Glutamatergic neuron (in vitro differentiated cells): ENCODE measurements at regions not wholly inside any gene's neighbourhood (a gene's known extent, or its start where the extent isn't known, plus 50 kb on each side); places are given as distances from the start of the nearest gene placed in this dataset.

Source experiments
- DNase-seq: peaks from one replicate; pipeline ENCODE4 v3.0.0; 2022
- H3K27ac Mint-ChIP-seq: one replicate; pipeline ENCODE4 v1.8.0; 2020; ENCODE audit warnings: mild to moderate bottlenecking, mixed read lengths, inconsistent platforms; ENCODE audit not compliant: unreplicated experiment
- H3K27me3 Mint-ChIP-seq: one replicate; pipeline ENCODE4 v1.8.0; 2020; ENCODE audit warnings: mild to moderate bottlenecking, moderate library complexity, mixed read lengths, inconsistent platforms; ENCODE audit not compliant: unreplicated experiment
- H3K36me3 Mint-ChIP-seq: one replicate; pipeline ENCODE4 v1.8.0; 2020; ENCODE audit warnings: mild to moderate bottlenecking, mixed read lengths, inconsistent platforms; ENCODE audit not compliant: unreplicated experiment
- H3K4me1 Mint-ChIP-seq: one replicate; pipeline ENCODE4 v1.8.0; 2020; ENCODE audit warnings: mild to moderate bottlenecking, low read depth, mixed read lengths, inconsistent platforms; ENCODE audit not compliant: unreplicated experiment
- H3K4me3 Mint-ChIP-seq: one replicate; pipeline ENCODE4 v1.8.0; 2020; ENCODE audit warnings: mild to moderate bottlenecking, mixed read lengths, inconsistent platforms; ENCODE audit not compliant: unreplicated experiment
- H3K9me3 Mint-ChIP-seq: one replicate; pipeline ENCODE4 v1.8.0; 2020; ENCODE audit warnings: mild to moderate bottlenecking, moderate library complexity, mixed read lengths, inconsistent platforms; ENCODE audit not compliant: unreplicated experiment
- CTCF ChIP-seq: fragments of 200-600 bp; sonication (generic); IDR thresholded peaks from one replicate; pipeline ENCODE4 v1.5.0; 2021; ENCODE audit not compliant: partially characterized antibody, unreplicated experiment

- Mint-ChIP-seq H3K9me3 (no peaks in the 10 kb centered on the region), H3K27me3 (no peaks in the 10 kb centered on the region), H3K4me3 (no peak overlapping the region), H3K27ac (no peak overlapping the region), H3K36me3 (no peaks in the 10 kb centered on the region), H3K4me1 (no peaks in the 10 kb centered on the region)
- no peak for DNase-seq
- no peak for TF ChIP-seq CTCF
Observed at GRCh38 chr5:65085516-65085850, 316.8 kb downstream of the CWC27 start.

- no peaks in the 10 kb centered on the region for H3K27me3 Mint-ChIP-seq
- DNase-seq, result no peak
- H3K9me3 Mint-ChIP-seq, result no peaks in the 10 kb centered on the region
- no peak for TF ChIP-seq CTCF
- H3K36me3 Mint-ChIP-seq, result no peaks in the 10 kb centered on the region
- no peak overlapping the region for H3K27ac Mint-ChIP-seq
- no peak overlapping the region for H3K4me3 Mint-ChIP-seq
- no peaks in the 10 kb centered on the region for H3K4me1 Mint-ChIP-seq
Observed at GRCh38 chr5:65086234-65086890, 317.6 kb downstream of the CWC27 start.

GRCh38 chr5:65087154-65087553 is 318.4 kb downstream of the CWC27 start:
- Mint-ChIP-seq H3K9me3 (no peaks in the 10 kb centered on the region), H3K27ac (no peak overlapping the region), H3K4me1 (no peaks in the 10 kb centered on the region), H3K36me3 (no peaks in the 10 kb centered on the region), H3K27me3 (no peaks in the 10 kb centered on the region), H3K4me3 (no peak overlapping the region)
- TF ChIP-seq CTCF, result no peak
- no peak for DNase-seq

GRCh38 chr5:65094279-65094678 is 325.5 kb downstream of the CWC27 start:
- no peak for TF ChIP-seq CTCF
- Mint-ChIP-seq H3K36me3 (peaks cover 6% of the 10 kb centered on the region), H3K4me3 (no peak overlapping the region), H3K27me3 (peaks cover 3% of the 10 kb centered on the region), H3K9me3 (peaks cover 5% of the 10 kb centered on the region), H3K27ac (no peak overlapping the region), H3K4me1 (no peaks in the 10 kb centered on the region)
- DNase-seq, result no peak

- no peak for DNase-seq
- Mint-ChIP-seq H3K9me3 (peaks cover 5% of the 10 kb centered on the region), H3K36me3 (peaks cover 6% of the 10 kb centered on the region), H3K4me1 (peaks cover 4% of the 10 kb centered on the region), H3K27me3 (peaks cover 3% of the 10 kb centered on the region), H3K4me3 (no peak overlapping the region), H3K27ac (no peak overlapping the region)
- TF ChIP-seq CTCF, result no peak
Observed at GRCh38 chr5:65098393-65098792, 329.7 kb downstream of the CWC27 start.
